Activated CD4-positive, alpha-beta T cell treated with anti-CD3 and anti-CD28 coated beads, Interleukin-2, amount 10 ng/mL, durations not matched to agents 7 days and 5 days (primary cell): ENCODE measurements at regions not wholly inside any gene's neighbourhood (a gene's known extent, or its start where the extent isn't known, plus 50 kb on each side); places are given as distances from the start of the nearest gene placed in this dataset.

ENCODE experiments used
- CTCF ChIA-PET: fragments of 350-600 bp; sonication (Branson Sonifier 250); formaldehyde crosslinking; loops from one replicate; lab custom pipeline; 2021; ENCODE audit warnings: antibody characterized with exemption; lab: Charles Lee
- POLR2A ChIA-PET: fragments of 350-600 bp; sonication (Branson Sonifier 250); formaldehyde crosslinking; loops from one replicate; lab custom pipeline; 2021; ENCODE audit warnings: antibody characterized with exemption; lab: Charles Lee
- DNase-seq: peaks from one replicate; pipeline ENCODE4 v3.0.0-alpha.2; 2020
- H3K27ac Mint-ChIP-seq: one replicate; pipeline ENCODE4 v1.8.0; 2021; ENCODE audit warnings: mild to moderate bottlenecking, moderate library complexity, mixed read lengths
- H3K27me3 Mint-ChIP-seq: one replicate; pipeline ENCODE4 v1.8.0; 2021; ENCODE audit warnings: mixed read lengths
- H3K36me3 Mint-ChIP-seq: one replicate; pipeline ENCODE4 v1.8.0; 2021; ENCODE audit warnings: low read depth, mixed read lengths
- H3K4me1 Mint-ChIP-seq: one replicate; pipeline ENCODE4 v1.8.0; 2021; ENCODE audit warnings: mixed read lengths
- H3K4me3 Mint-ChIP-seq: one replicate; pipeline ENCODE4 v1.8.0; 2021; ENCODE audit warnings: mild to moderate bottlenecking, moderate library complexity, mixed read lengths
- H3K9me3 Mint-ChIP-seq: one replicate; pipeline ENCODE4 v1.8.0; 2021; ENCODE audit warnings: mixed read lengths

- Mint-ChIP-seq H3K27me3 (no peaks in the 10 kb centered on the region), H3K4me3 (no peak overlapping the region), H3K36me3 (no peaks in the 10 kb centered on the region), H3K9me3 (no peaks in the 10 kb centered on the region), H3K27ac (no peak overlapping the region), H3K4me1 (no peaks in the 10 kb centered on the region)
- no peak for DNase-seq
- ChIA-PET CTCF (no interaction called here), POLR2A (no interaction called here)
These were observed 876.0 kb downstream of the SLC4A3 start for GRCh38 chr2:220503431-220503830.

- Mint-ChIP-seq H3K36me3 (no peaks in the 10 kb centered on the region), H3K9me3 (no peaks in the 10 kb centered on the region), H3K27ac (no peak overlapping the region), H3K27me3 (no peaks in the 10 kb centered on the region), H3K4me3 (no peak overlapping the region), H3K4me1 (no peaks in the 10 kb centered on the region)
- DNase-seq = no peak
- CTCF ChIA-PET = no interaction called here
- POLR2A ChIA-PET = no interaction called here
These were observed 877.6 kb downstream of the SLC4A3 start for GRCh38 chr2:220504938-220505503.

GRCh38 chr2:220506466-220506865 lies 879.0 kb downstream of the SLC4A3 start:
- ChIA-PET POLR2A (no interaction called here), CTCF (interaction anchor here (1.2 kb wide), 1 partner anchor 9 kb away, joined by 3 read pairs; no protein-coding TSS in a partner anchor)
- Mint-ChIP-seq H3K4me1 (no peaks in the 10 kb centered on the region), H3K27ac (no peak overlapping the region), H3K4me3 (no peak overlapping the region), H3K36me3 (no peaks in the 10 kb centered on the region), H3K27me3 (no peaks in the 10 kb centered on the region), H3K9me3 (no peaks in the 10 kb centered on the region)
- no peak for DNase-seq

- no peak overlapping the region for H3K27ac Mint-ChIP-seq
- H3K36me3 Mint-ChIP-seq = no peaks in the 10 kb centered on the region
- no peak overlapping the region for H3K4me3 Mint-ChIP-seq
- no peaks in the 10 kb centered on the region for H3K27me3 Mint-ChIP-seq
- ChIA-PET POLR2A (no interaction called here), CTCF (interaction anchor here (0.6 to 1.0 kb wide), 4 partner anchors 17 to 670 kb away, joined by 3 to 4 read pairs (median 3); no protein-coding TSS in a partner anchor)
- H3K4me1 Mint-ChIP-seq = no peaks in the 10 kb centered on the region
- no peaks in the 10 kb centered on the region for H3K9me3 Mint-ChIP-seq
- DNase-seq = no peak
These were observed 881.8 kb downstream of the SLC4A3 start for GRCh38 chr2:220509096-220509757.

GRCh38 chr2:220509966-220510365 lies 882.5 kb downstream of the SLC4A3 start:
- Mint-ChIP-seq H3K4me3 (no peak overlapping the region), H3K27me3 (no peaks in the 10 kb centered on the region), H3K9me3 (no peaks in the 10 kb centered on the region), H3K36me3 (no peaks in the 10 kb centered on the region), H3K4me1 (no peaks in the 10 kb centered on the region), H3K27ac (no peak overlapping the region)
- CTCF ChIA-PET = interaction anchor here (0.6 to 1.0 kb wide), 4 partner anchors 18 to 671 kb away, joined by 3 to 4 read pairs (median 3); no protein-coding TSS in a partner anchor
- DNase-seq = no peak
- POLR2A ChIA-PET = no interaction called here

GRCh38 chr2:220510668-220511067 lies 883.2 kb downstream of the SLC4A3 start:
- Mint-ChIP-seq H3K27ac (no peak overlapping the region), H3K4me1 (no peaks in the 10 kb centered on the region), H3K4me3 (no peak overlapping the region), H3K9me3 (no peaks in the 10 kb centered on the region), H3K36me3 (no peaks in the 10 kb centered on the region), H3K27me3 (no peaks in the 10 kb centered on the region)
- no peak for DNase-seq
- ChIA-PET POLR2A (no interaction called here), CTCF (no interaction called here)

GRCh38 chr2:220512419-220512818 lies 885.0 kb downstream of the SLC4A3 start:
- Mint-ChIP-seq H3K27ac (no peak overlapping the region), H3K36me3 (no peaks in the 10 kb centered on the region), H3K4me1 (no peaks in the 10 kb centered on the region), H3K9me3 (no peaks in the 10 kb centered on the region), H3K4me3 (no peak overlapping the region), H3K27me3 (no peaks in the 10 kb centered on the region)
- no peak for DNase-seq
- CTCF ChIA-PET = no interaction called here
- POLR2A ChIA-PET = no interaction called here

- CTCF ChIA-PET = no interaction called here
- Mint-ChIP-seq H3K4me1 (no peaks in the 10 kb centered on the region), H3K36me3 (no peaks in the 10 kb centered on the region), H3K9me3 (no peaks in the 10 kb centered on the region), H3K27ac (no peak overlapping the region), H3K4me3 (no peak overlapping the region), H3K27me3 (no peaks in the 10 kb centered on the region)
- POLR2A ChIA-PET = no interaction called here
- no peak for DNase-seq
These were observed 886.3 kb downstream of the SLC4A3 start for GRCh38 chr2:220513573-220514288.

- H3K9me3 Mint-ChIP-seq = no peaks in the 10 kb centered on the region
- no peak for DNase-seq
- H3K4me1 Mint-ChIP-seq = no peaks in the 10 kb centered on the region
- no peak overlapping the region for H3K27ac Mint-ChIP-seq
- H3K4me3 Mint-ChIP-seq = no peak overlapping the region
- ChIA-PET CTCF (interaction anchor here (0.6 to 1.0 kb wide), 2 partner anchors 9 to 1182 kb away, joined by 3 to 4 read pairs; no protein-coding TSS in a partner anchor), POLR2A (no interaction called here)
- H3K36me3 Mint-ChIP-seq = no peaks in the 10 kb centered on the region
- no peaks in the 10 kb centered on the region for H3K27me3 Mint-ChIP-seq
These were observed 894.1 kb downstream of the SLC4A3 start for GRCh38 chr2:220521551-220521950.

GRCh38 chr2:220528180-220528675 lies 900.8 kb downstream of the SLC4A3 start:
- ChIA-PET CTCF (no interaction called here), POLR2A (no interaction called here)
- no peak overlapping the region for H3K27ac Mint-ChIP-seq
- DNase-seq = no peak
- H3K27me3 Mint-ChIP-seq = no peaks in the 10 kb centered on the region
- H3K4me1 Mint-ChIP-seq = no peaks in the 10 kb centered on the region
- peaks cover 4% of the 10 kb centered on the region for H3K9me3 Mint-ChIP-seq
- H3K36me3 Mint-ChIP-seq = no peaks in the 10 kb centered on the region
- H3K4me3 Mint-ChIP-seq = no peak overlapping the region

GRCh38 chr2:220531216-220531615 lies 903.8 kb downstream of the SLC4A3 start:
- H3K4me1 Mint-ChIP-seq = no peaks in the 10 kb centered on the region

GRCh38 chr2:220533485-220533884 lies 906.1 kb downstream of the SLC4A3 start:
- Mint-ChIP-seq H3K4me3 (no peak overlapping the region), H3K9me3 (peaks cover 10% of the 10 kb centered on the region), H3K27me3 (no peaks in the 10 kb centered on the region), H3K4me1 (no peaks in the 10 kb centered on the region), H3K36me3 (no peaks in the 10 kb centered on the region), H3K27ac (no peak overlapping the region)
- no peak for DNase-seq
- ChIA-PET POLR2A (no interaction called here), CTCF (no interaction called here)

More at GRCh38 chr2:220531216-220531615, 903.8 kb downstream of the SLC4A3 start:
- H3K36me3 Mint-ChIP-seq = no peaks in the 10 kb centered on the region
- ChIA-PET POLR2A (no interaction called here), CTCF (no interaction called here)
- no peaks in the 10 kb centered on the region for H3K27me3 Mint-ChIP-seq
- peaks cover 7% of the 10 kb centered on the region for H3K9me3 Mint-ChIP-seq
- no peak overlapping the region for H3K27ac Mint-ChIP-seq
- H3K4me3 Mint-ChIP-seq = no peak overlapping the region
- DNase-seq = no peak

GRCh38 chr2:220539481-220539880 lies 912.1 kb downstream of the SLC4A3 start:
- no peaks in the 10 kb centered on the region for H3K36me3 Mint-ChIP-seq
- H3K27me3 Mint-ChIP-seq = no peaks in the 10 kb centered on the region
- POLR2A ChIA-PET = no interaction called here
- H3K4me1 Mint-ChIP-seq = no peaks in the 10 kb centered on the region
- no peak overlapping the region for H3K4me3 Mint-ChIP-seq
- DNase-seq = no peak
- CTCF ChIA-PET = no interaction called here
- H3K27ac Mint-ChIP-seq = no peak overlapping the region
- H3K9me3 Mint-ChIP-seq = peaks cover 8% of the 10 kb centered on the region
